ENCODE measurements at regions not wholly inside any gene's neighbourhood (a gene's known extent, or its start where the extent isn't known, plus 50 kb on each side); places are given as distances from the start of the nearest gene placed in this dataset.
A peak's percentile ranks its signal among the peaks of the same experiment; 100 is the strongest.
"Not testable (repeated sequence)": the region's sequence is repeated elsewhere in the genome, so short reads cannot be mapped to it uniquely, and the experiment has no call there.

GRCh38 chr12:67068761-67069450 lies 200.3 kb upstream of the CAND1 start:
- ATAC-seq (peak; percentile 65), DNase-seq (ENCODE audit: low spot score) (no peak)

DNA sequence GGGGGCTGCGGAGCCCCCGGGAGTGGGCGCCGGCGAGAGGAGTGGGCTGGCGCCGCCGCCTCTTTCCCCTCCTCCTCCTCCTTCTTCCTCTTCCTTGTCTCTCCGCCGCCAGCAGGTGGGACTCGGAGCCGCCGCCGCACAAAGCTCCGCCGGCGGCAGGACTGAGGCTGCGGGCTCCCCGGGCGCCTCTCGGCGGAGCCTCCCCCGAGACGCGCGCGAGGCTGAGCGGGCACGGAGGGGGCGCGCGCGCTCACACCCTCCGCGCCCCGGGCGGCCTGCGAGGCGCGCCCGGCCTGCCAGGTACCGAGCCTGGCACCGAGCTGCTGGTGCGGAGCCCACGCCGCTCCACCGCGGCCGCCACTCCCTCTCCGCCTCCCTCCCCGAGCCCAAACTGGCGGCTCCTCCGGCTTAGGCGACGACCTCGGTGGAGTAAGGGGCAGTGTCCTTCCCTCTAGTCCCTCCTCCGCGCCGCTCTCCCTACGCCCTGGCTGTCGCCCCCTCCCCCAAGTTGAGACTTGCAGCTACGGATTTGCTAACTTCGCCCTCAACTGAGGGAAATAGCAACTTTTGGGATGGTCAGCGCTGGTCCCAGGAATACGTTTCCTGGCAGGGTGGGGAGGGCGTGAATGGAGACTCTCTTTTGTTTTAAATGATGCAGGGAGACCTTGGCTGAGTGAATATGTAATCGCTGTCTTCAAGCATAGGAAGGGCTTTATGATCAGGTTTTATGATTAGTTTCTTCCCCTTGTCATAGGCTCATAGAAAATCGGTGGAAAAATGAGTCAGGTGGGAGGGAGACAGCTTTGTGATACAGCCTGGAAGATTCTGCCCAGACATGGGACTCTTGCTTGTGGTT lies 199.5 kb upstream of the CAND1 start:
- peak; percentile 79 for ATAC-seq
- DNase-seq (ENCODE audit: low spot score) = no peak

DNA sequence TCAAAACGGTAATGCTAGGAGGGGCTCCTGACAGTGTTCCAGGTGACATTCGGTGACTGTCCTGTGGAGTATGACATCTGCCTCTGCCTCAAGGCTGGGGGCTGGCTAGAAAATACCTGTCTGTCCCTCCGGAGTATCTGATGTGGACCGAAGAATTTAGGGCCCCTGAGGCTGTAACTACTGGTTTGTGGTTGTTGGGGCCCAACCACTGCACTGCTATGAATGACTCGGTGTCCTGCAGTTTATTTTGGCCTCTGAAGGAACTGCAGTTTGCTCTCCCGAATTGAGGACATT lies 198.9 kb upstream of the CAND1 start:
- ATAC-seq = no peak
- no peak for DNase-seq (ENCODE audit: low spot score)

DNA sequence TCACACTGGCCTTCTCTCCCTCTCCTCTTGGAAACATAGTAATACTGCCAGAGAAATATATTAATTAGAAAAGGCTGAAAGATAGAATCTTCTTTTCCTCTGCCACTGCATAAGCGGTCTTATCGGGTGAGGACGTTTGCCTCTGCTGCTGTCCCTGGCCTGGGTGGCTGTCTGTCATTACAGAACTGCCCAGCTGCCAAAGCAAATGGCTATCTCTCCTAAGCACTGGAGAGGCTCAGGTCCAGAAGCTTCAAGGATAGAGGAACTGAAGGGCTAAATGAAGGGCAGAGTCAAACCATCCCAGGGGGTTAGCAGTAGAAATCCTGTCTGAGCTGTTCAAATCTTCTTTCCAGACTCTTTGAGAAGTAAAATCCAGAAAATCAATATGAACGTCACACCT lies 198.6 kb upstream of the CAND1 start:
- DNase-seq (ENCODE audit: low spot score) = no peak
- no peak for ATAC-seq

DNA sequence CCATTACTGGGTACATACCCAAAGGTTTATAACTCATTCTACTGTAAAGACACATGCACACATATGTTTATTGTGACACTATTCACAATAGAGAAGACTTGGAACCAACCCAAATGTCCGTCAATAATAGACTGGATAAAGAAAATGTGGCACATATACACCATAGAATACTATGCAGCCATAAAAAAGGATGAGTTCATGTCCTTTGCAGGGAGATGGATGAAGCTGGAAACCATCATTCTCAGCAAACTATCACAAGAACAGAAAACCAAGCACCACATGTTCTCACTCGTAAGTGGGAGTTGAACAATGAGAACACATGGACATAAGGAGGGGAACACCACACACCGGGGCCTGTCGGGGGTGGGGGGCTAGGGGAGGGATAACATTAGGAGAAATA lies 196.9 kb upstream of the CAND1 start:
- ATAC-seq; DNase-seq (ENCODE audit: low spot score): not testable (repeated sequence)

- ATAC-seq (no peak), DNase-seq (ENCODE audit: low spot score) (no peak)
Measured at GRCh38 chr12:67073336-67073735, 195.8 kb upstream of the CAND1 start.

DNA sequence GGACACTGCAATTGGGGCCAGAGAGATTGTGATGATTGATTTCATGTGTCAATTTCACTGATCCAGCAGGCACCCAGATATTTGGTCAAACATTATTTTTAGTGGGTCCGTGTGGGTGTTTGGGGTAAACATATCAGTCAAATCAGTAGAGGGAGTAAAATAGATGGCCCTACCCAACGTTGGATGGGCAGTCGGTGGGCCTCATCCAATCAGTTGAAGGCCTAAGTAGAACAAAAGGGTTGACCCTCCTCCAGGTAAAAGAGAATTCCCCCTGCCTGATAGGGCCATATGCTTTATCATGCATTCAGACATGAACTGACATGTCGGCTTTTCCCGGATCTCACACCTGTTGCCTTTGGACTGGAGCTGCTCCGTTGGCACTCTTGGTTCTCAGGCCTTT lies 195.1 kb upstream of the CAND1 start:
- ATAC-seq (no peak), DNase-seq (ENCODE audit: low spot score) (no peak)

GRCh38 chr12:67077617-67078016 lies 191.5 kb upstream of the CAND1 start:
- ATAC-seq (no peak), DNase-seq (ENCODE audit: low spot score) (no peak)

DNA sequence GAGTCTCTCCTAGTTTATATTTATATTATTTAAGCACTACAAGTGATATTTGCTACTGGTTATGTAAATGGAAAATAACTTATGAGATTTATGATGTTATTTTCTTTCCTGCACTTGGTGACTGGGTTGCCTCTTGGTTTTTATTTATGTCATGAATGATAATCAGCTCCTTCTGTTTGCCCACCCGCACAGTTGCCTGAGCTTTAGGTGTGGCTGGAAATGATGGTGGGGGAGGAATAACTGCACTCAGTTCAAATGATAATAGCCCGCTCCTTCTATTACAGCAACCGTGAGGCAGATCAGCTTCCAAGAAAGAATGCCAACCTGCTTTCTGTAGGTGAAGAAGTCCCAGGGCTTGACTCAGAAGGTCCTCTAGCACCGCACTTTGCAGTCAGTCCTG lies 190.2 kb upstream of the CAND1 start:
- ATAC-seq (no peak), DNase-seq (ENCODE audit: low spot score) (no peak)

- DNase-seq (ENCODE audit: low spot score) (no peak), ATAC-seq (no peak)
Measured at GRCh38 chr12:67080637-67081036, 188.5 kb upstream of the CAND1 start.

GRCh38 chr12:67082221-67082620 lies 186.9 kb upstream of the CAND1 start:
- DNase-seq (ENCODE audit: low spot score) = no peak
- ATAC-seq = no peak

DNA sequence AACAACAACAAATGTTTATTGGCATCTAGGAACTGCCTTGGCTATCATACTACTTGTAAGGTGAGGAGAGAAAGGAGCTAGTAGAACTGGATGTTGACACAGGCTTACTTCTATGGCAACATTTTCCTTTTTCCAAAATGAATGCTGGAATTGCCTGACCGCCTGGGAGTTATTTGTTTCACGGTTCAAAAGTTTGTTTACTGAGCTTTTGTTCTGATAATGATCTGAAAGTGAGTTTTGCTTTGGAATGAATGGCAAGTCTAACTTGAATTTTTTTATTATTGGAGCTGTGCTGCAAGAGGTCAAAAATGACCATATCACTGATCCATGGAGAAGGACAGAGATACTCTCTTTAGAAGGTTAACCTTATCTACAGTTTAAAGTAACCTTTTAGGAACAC lies 183.5 kb upstream of the CAND1 start:
- DNase-seq (ENCODE audit: low spot score) (no peak), ATAC-seq (no peak)

DNA sequence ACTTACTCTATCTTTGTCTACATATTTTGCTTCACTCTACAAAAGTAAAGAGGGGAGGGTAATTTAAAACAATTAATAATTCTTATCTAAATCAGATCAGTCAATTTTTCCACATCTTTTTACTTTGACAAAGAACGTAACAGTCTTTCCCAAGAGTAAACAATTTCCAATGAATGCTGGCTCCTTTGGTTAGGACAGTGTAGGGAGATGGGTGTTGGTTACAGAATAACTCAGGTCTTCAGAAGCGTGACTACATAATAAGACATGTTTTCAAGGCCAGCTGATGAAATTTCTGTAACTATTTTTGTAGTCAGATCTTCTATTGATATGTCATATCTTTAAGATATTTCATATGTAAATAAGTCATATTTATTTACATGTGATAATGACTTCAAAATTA lies 183.0 kb upstream of the CAND1 start:
- ATAC-seq = no peak
- DNase-seq (ENCODE audit: low spot score) = no peak

DNA sequence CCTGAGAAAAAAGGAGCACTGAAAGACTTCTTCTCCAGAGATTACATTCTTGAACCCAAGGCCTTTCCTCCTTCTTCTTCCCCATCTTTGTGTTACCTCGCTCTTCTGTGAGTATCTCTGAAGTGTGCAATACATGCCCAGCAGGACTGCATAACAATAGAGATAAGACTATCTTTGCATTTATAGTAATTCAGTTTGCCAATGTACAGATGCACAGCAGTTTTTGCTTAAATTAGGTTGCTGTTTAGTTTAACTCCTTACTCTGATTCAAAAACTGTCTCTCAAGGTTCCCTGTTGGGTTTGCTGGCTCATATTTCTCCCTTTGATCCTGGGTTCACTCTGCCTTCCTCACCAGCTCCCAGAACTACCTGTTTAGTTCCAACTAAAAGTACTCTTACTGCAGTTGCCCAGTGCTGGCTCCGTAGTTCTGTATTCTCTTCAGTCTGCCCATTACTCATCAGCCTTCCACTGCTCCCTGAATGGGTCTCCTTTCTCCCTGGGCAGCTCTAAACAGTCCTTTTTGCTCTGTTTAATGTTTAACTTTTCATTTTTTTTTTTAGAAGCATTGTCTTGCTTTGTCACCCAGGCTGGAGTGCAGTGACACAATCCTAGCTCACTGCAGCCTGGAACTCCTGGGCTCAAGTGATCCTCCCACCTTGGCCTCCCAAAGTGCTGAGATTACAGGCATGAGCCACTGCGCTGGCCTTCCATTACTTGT lies 180.6 kb upstream of the CAND1 start:
- DNase-seq (ENCODE audit: low spot score) = no peak
- no peak for ATAC-seq

DNA sequence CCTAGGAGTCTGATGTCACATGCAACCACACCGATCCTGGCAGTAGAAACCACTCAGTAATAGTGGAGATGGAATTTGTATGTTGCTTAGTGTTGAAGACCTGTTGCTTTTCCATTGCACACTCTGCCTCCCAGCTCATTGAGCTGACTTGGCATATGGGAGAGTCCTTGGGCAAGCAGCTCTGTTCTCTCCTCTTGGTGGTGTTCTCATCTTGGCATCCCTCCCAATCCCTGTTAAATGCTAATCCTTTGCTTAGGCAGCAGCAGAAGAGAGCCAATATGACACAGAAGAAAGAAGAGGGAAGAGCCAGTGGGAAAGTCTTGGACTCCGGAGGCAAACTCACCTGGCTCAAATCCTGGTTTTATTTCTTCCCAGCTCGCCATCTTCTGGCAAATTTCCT lies 178.0 kb upstream of the CAND1 start:
- DNase-seq (ENCODE audit: low spot score) = no peak
- ATAC-seq = peak; percentile 60

GRCh38 chr12:67091678-67092077 lies 177.5 kb upstream of the CAND1 start:
- DNase-seq (ENCODE audit: low spot score) = no peak
- no peak for ATAC-seq

DNA sequence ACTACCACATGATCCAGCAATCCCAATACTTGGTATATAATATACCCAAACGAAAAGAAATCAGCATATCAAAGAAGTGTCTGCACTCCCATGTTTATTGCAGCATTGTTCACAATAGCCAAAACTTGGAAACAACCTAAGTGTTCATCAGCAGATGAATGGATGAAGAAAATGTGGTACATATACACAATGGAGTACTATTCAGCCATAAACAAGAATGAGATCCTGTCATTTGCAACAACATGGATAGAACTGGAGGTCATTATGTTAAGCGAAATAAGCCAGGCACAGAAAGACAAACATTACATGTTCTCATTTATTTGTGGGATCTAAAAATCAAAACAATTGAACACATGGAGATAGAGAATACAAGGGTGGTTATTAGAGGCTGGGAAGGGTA lies 176.2 kb upstream of the CAND1 start:
- not testable (repeated sequence) for DNase-seq (ENCODE audit: low spot score); ATAC-seq

GRCh38 chr12:67096533-67097318 lies 172.4 kb upstream of the CAND1 start:
- no peak for DNase-seq (ENCODE audit: low spot score)
- no peak for ATAC-seq

GRCh38 chr12:67099858-67100257 lies 169.3 kb upstream of the CAND1 start:
- ATAC-seq (no peak), DNase-seq (ENCODE audit: low spot score) (no peak)

GRCh38 chr12:67103521-67103920 lies 165.6 kb upstream of the CAND1 start:
- ATAC-seq (no peak), DNase-seq (ENCODE audit: low spot score) (no peak)

- no peak for ATAC-seq
- DNase-seq (ENCODE audit: low spot score) = no peak
Measured at GRCh38 chr12:67107235-67107634, 161.9 kb upstream of the CAND1 start.
